H9 (cell line): ENCODE measurements at regions not wholly inside any gene's neighbourhood (a gene's known extent, or its start where the extent isn't known, plus 50 kb on each side); places are given as distances from the start of the nearest gene placed in this dataset.

Source experiments
- DNase-seq: peaks from one replicate; pipeline ENCODE4 v3.0.0-alpha.2; 2017
- H2AFZ ChIP-seq: one replicate; pipeline ENCODE4 v1.6.1; 2013; ENCODE audit warnings: mild to moderate bottlenecking, low read length, control low read depth, moderate library complexity
- H2AK5ac ChIP-seq: 2 replicates; pipeline ENCODE4 v1.6.1; 2013; ENCODE audit warnings: low read length, control low read depth, mixed read lengths; ENCODE audit not compliant: insufficient read length
- H2BK120ac ChIP-seq: one replicate; pipeline ENCODE4 v1.6.1; 2013; ENCODE audit warnings: low read depth, mild to moderate bottlenecking, low read length, control low read depth, inconsistent platforms; ENCODE audit not compliant: poor library complexity, severe bottlenecking
- H2BK12ac ChIP-seq: 2 replicates; pipeline ENCODE4 v1.6.1; 2013; ENCODE audit warnings: low read length, control low read depth, mixed read lengths, low read depth; ENCODE audit not compliant: insufficient read length
- H2BK15ac ChIP-seq: 2 replicates; pipeline ENCODE4 v1.6.1; 2013; ENCODE audit warnings: low read depth, low read length, control low read depth
- H2BK20ac ChIP-seq: one replicate; pipeline ENCODE4 v1.6.1; 2013; ENCODE audit warnings: low read depth, mild to moderate bottlenecking, low read length, control low read depth, inconsistent platforms; ENCODE audit not compliant: poor library complexity, severe bottlenecking
- H2BK5ac ChIP-seq: 2 replicates; pipeline ENCODE4 v1.6.1; 2013; ENCODE audit warnings: low read length, control low read depth, mixed read lengths; ENCODE audit not compliant: insufficient read length
- H3K14ac ChIP-seq: 2 replicates; pipeline ENCODE4 v1.6.1; 2013; ENCODE audit warnings: low read length, control low read depth; ENCODE audit not compliant: insufficient read depth
- H3K18ac ChIP-seq: 2 replicates; pipeline ENCODE4 v1.6.1; 2013; ENCODE audit warnings: low read depth, mild to moderate bottlenecking, mixed read lengths, low read length, control low read depth; ENCODE audit not compliant: insufficient read length
- H3K23ac ChIP-seq: 2 replicates; pipeline ENCODE4 v1.6.1; 2013; ENCODE audit warnings: low read length, control low read depth, mixed read lengths, low read depth; ENCODE audit not compliant: insufficient read length
- H3K23me2 ChIP-seq: 2 replicates; pipeline ENCODE4 v1.6.1; 2013; ENCODE audit warnings: low read depth, mild to moderate bottlenecking, mixed read lengths, low read length, control low read depth; ENCODE audit not compliant: insufficient read length, poor library complexity, severe bottlenecking
- H3K27ac ChIP-seq: 2 replicates; pipeline ENCODE4 v1.5.1; 2013; ENCODE audit warnings: low read length, control low read depth, mixed read lengths, low read depth; ENCODE audit not compliant: insufficient read length
- H3K27me3 ChIP-seq: 2 replicates; pipeline ENCODE4 v1.6.1; 2013; ENCODE audit warnings: low read length, control low read depth, inconsistent platforms; ENCODE audit not compliant: insufficient read depth
- H3K4ac ChIP-seq: 2 replicates; pipeline ENCODE4 v1.6.1; 2013; ENCODE audit warnings: low read depth, mild to moderate bottlenecking, control low read depth, inconsistent platforms, low read length, moderate library complexity
- H3K4me1 ChIP-seq: 2 replicates; pipeline ENCODE4 v1.6.1; 2013; ENCODE audit warnings: low read length, control low read depth, inconsistent platforms; ENCODE audit not compliant: insufficient read depth
- H3K4me2 ChIP-seq: 2 replicates; pipeline ENCODE4 v1.6.1; 2013; ENCODE audit warnings: low read length, control low read depth, mixed read lengths; ENCODE audit not compliant: insufficient read length, insufficient read depth
- H3K56ac ChIP-seq: 2 replicates; pipeline ENCODE4 v1.6.1; 2013; ENCODE audit warnings: low read depth, mild to moderate bottlenecking, mixed read lengths, low read length, control low read depth; ENCODE audit not compliant: insufficient read length
- H3K79me1 ChIP-seq: 2 replicates; pipeline ENCODE4 v1.6.1; 2013; ENCODE audit warnings: low read depth, mild to moderate bottlenecking, moderate library complexity, low read length, control low read depth, inconsistent platforms; ENCODE audit not compliant: insufficient read depth, poor library complexity, severe bottlenecking
- H3K79me2 ChIP-seq: 2 replicates; pipeline ENCODE4 v1.6.1; 2013; ENCODE audit warnings: low read length, control low read depth, inconsistent platforms; ENCODE audit not compliant: insufficient read depth
- H3K9ac ChIP-seq: 2 replicates; pipeline ENCODE4 v1.6.1; 2013; ENCODE audit warnings: low read length, control low read depth, mixed read lengths; ENCODE audit not compliant: insufficient read length; ENCODE audit errors: extremely low read depth
- H3K9me3 ChIP-seq: one replicate; pipeline ENCODE4 v1.6.1; 2013; ENCODE audit warnings: low read depth, low read length, inconsistent platforms; ENCODE audit not compliant: control insufficient read depth
- H3T11ph ChIP-seq: one replicate; pipeline ENCODE4 v1.6.1; 2013; ENCODE audit warnings: mild to moderate bottlenecking, low read length, control low read depth, inconsistent platforms
- H4K20me1 ChIP-seq: one replicate; pipeline ENCODE4 v1.6.1; 2013; ENCODE audit not compliant: control insufficient read depth, insufficient read length, insufficient read depth
- H4K5ac ChIP-seq: 2 replicates; pipeline ENCODE4 v1.6.1; 2013; ENCODE audit warnings: low read depth, mild to moderate bottlenecking, mixed read lengths, low read length, control low read depth; ENCODE audit not compliant: insufficient read length
- H4K8ac ChIP-seq: replicated peaks from 2 replicates; pipeline ENCODE4 v1.6.1; 2013; ENCODE audit warnings: low read length, control low read depth, mixed read lengths, low read depth; ENCODE audit not compliant: insufficient read length
- H4K91ac ChIP-seq: 2 replicates; pipeline ENCODE4 v1.6.1; 2013; ENCODE audit warnings: low read depth, mild to moderate bottlenecking, moderate library complexity, mixed read lengths, low read length, control low read depth; ENCODE audit not compliant: insufficient read length
- H3K27ac Mint-ChIP-seq, 3 experiments: 2 replicates in 2 of 3; 3 replicates in 1 of 3; pipeline ENCODE4 v1.8.0; 2020 to 2021; ENCODE audit warnings: mixed read lengths in 3 of 3, mild to moderate bottlenecking in 1 of 3, moderate library complexity in 1 of 3
- H3K27me3 Mint-ChIP-seq: 2 replicates; pipeline ENCODE4 v1.8.0; 2021; ENCODE audit warnings: low read depth, mild to moderate bottlenecking, moderate library complexity, mixed read lengths
- H3K36me3 Mint-ChIP-seq, 3 experiments: 2 replicates in 2 of 3; 3 replicates in 1 of 3; pipeline ENCODE4 v1.8.0; 2020 to 2021; ENCODE audit warnings: low read depth in 3 of 3, mixed read lengths in 3 of 3; ENCODE audit not compliant: insufficient read depth in 1 of 3
- H3K4me1 Mint-ChIP-seq, 2 experiments: 2 replicates each; pipeline ENCODE4 v1.8.0; 2020; ENCODE audit warnings: mixed read lengths in 2 of 2
- H3K4me3 Mint-ChIP-seq, 2 experiments: 2 replicates in 1 of 2; 3 replicates in 1 of 2; pipeline ENCODE4 v1.8.0; 2020 to 2021; ENCODE audit warnings: mild to moderate bottlenecking in 2 of 2, mixed read lengths in 2 of 2, moderate library complexity in 1 of 2
- H3K9me3 Mint-ChIP-seq, 2 experiments: 2 replicates in 1 of 2; 3 replicates in 1 of 2; pipeline ENCODE4 v1.8.0; 2020; ENCODE audit warnings: mild to moderate bottlenecking in 2 of 2, mixed read lengths in 2 of 2, moderate library complexity in 1 of 2
- CTCF ChIP-seq: fragments of 200-600 bp; sonication (generic); conservative IDR thresholded peaks from 3 replicates; pipeline ENCODE4 v1.8.0; 2021; ENCODE audit warnings: antibody characterized with exemption, mild to moderate bottlenecking
- WGBS: extraction: QIAGEN DNeasy Blood & Tissue Kit; methylation state at CpG from one replicate; pipeline ENCODE4 v1.1.7; 2013; ENCODE audit warnings: missing lambda C conversion rate, low lambda C conversion rate, mixed read lengths; ENCODE audit not compliant: insufficient read length; ENCODE audit errors: extremely low coverage; 5-methylcytosine and 5-hydroxymethylcytosine counted together

GRCh38 chr13:85362980-85363379 lies 436.2 kb downstream of the SLITRK6 start:
- Histone ChIP-seq H4K20me1 (no peaks in the 10 kb centered on the region), H3K14ac (no peak overlapping the region), H2BK5ac (no peak overlapping the region), H2BK12ac (no peak overlapping the region), H2BK15ac (no peak overlapping the region), H4K91ac (no peak overlapping the region), H2BK20ac (no peak overlapping the region), H3K4me1 (no peaks in the 10 kb centered on the region), H4K5ac (no peak overlapping the region), H3K23me2 (no peaks in the 10 kb centered on the region), H3K9me3 (no peaks in the 10 kb centered on the region), H3T11ph (no peak overlapping the region), H3K56ac (no peak overlapping the region), H3K79me2 (no peaks in the 10 kb centered on the region), H3K4ac (no peak overlapping the region), H3K4me2 (no peak overlapping the region), H2AFZ (no peak overlapping the region), H3K23ac (no peak overlapping the region), H3K79me1 (no peaks in the 10 kb centered on the region), H3K18ac (no peak overlapping the region), H4K8ac (no peak overlapping the region), H3K9ac (no peak overlapping the region), H3K27me3 (no peaks in the 10 kb centered on the region), H2AK5ac (no peak overlapping the region), H3K27ac (no peak overlapping the region), H2BK120ac (no peak overlapping the region)
- Mint-ChIP-seq H3K9me3 (peaks cover 0 to 7% of the 10 kb centered on the region in 2 experiments; a peak in 4 of 5 replicates), H3K36me3 (no peaks in the 10 kb centered on the region), H3K27ac (no peak overlapping the region), H3K4me3 (no peak overlapping the region), H3K4me1 (no peaks in the 10 kb centered on the region), H3K27me3 (no peaks in the 10 kb centered on the region)
- DNase-seq, result no peak
- WGBS, result no CpG with 5 or more reads among the region's 29 CpGs
- no peak for TF ChIP-seq CTCF
